Body of pancreas (tissue), 4 donors: ENCODE measurements at regions not wholly inside any gene's neighbourhood (a gene's known extent, or its start where the extent isn't known, plus 50 kb on each side); places are given as distances from the start of the nearest gene placed in this dataset.

Source experiments
- ATAC-seq: fragments of 150-250 bp; one replicate; pipeline ENCODE4 v1.9.1; 2016
- DNase-seq, 4 donors: peaks; one replicate each; pipeline ENCODE4 v3.0.0-alpha.2; 2019
- H3K27ac ChIP-seq, 4 donors: fragments of 200-600 bp; sonication (generic); 1 replicate in 3 of 4; 2 replicates in 1 of 4; pipeline versions ENCODE4 v1.5.1 to v1.6.1; 2016 to 2019; ENCODE audit warnings: mild to moderate bottlenecking in 1 of 4, mixed read lengths in 1 of 4, moderate library complexity in 1 of 4
- H3K27me3 ChIP-seq, 2 donors: fragments of 200-600 bp; sonication (generic); one replicate each; pipeline ENCODE4 v1.6.0; 2016; ENCODE audit warnings: mild to moderate bottlenecking in 1 of 2
- H3K36me3 ChIP-seq, 2 donors: fragments of 200-600 bp; sonication (generic); replicated peaks in 1 of 2; 2 replicates each; pipeline ENCODE4 v1.5.1; 2016; ENCODE audit warnings: low read depth in 2 of 2; ENCODE audit not compliant: insufficient read depth in 1 of 2
- H3K4me1 ChIP-seq: fragments of 200-600 bp; sonication (generic); one replicate; pipeline ENCODE4 v1.6.0; 2016
- H3K4me3 ChIP-seq, 2 donors: fragments of 200-600 bp; sonication (generic); 1 replicate in 1 of 2; 2 replicates in 1 of 2; pipeline ENCODE4 v1.5.1; 2016 to 2019
- H3K9me3 ChIP-seq, 3 donors: fragments of 200-600 bp; sonication (generic); 1 replicate in 2 of 3; 2 replicates in 1 of 3; pipeline ENCODE4 v1.5.1; 2016
- CTCF ChIP-seq, 7 experiments: fragments of 450-650 bp in 4 of 7; fragments of 200-600 bp in 3 of 7; sonication (generic) in 3 of 7; IDR thresholded peaks; one replicate each; pipeline ENCODE4 v1.5.1; 2016 to 2019; ENCODE audit warnings: antibody characterized with exemption in 7 of 7
- POLR2A ChIP-seq, 3 donors: fragments of 450-650 bp; IDR thresholded peaks; one replicate each; pipeline ENCODE4 v1.6.1; 2016; ENCODE audit warnings: antibody characterized with exemption in 3 of 3, mild to moderate bottlenecking in 2 of 3
- WGBS, 2 donors: methylation state at CpG; one replicate each; pipeline ENCODE4 v1.1.5; 2017; 5-methylcytosine and 5-hydroxymethylcytosine counted together
- intact Hi-C: fragments of 100-400 bp; cut with DNase I; formaldehyde crosslinking; loops from one replicate; pipeline ENCODE4 v1.15.1; 2023

- no peak overlapping the region for H3K27ac ChIP-seq
- no peaks in the 10 kb centered on the region for H3K4me1 ChIP-seq
- ATAC-seq (no peak), DNase-seq (no peak)
- no peaks in the 10 kb centered on the region for H3K9me3 ChIP-seq
- intact Hi-C loops = no loop called here
- no peak for TF ChIP-seq CTCF (IDR thresholded peaks at IDR 0.05)
- no peak for TF ChIP-seq POLR2A (IDR thresholded peaks at IDR 0.05)
- H3K27me3 ChIP-seq = no peaks in the 10 kb centered on the region
- H3K4me3 ChIP-seq = no peak overlapping the region
- H3K36me3 ChIP-seq = no peaks in the 10 kb centered on the region
- 62 to 70% methylated on average over 3 of the region's 3 CpGs for WGBS, 2 donors
Measured at GRCh38 chr12:102540815-102541385, 60.5 kb upstream of the IGF1 start.

- intact Hi-C loops = no loop called here
- no peak overlapping the region for H3K27ac ChIP-seq
- DNase-seq = no peak
- H3K36me3 ChIP-seq = no peaks in the 10 kb centered on the region
- H3K4me3 ChIP-seq = no peak overlapping the region
- WGBS, 2 donors = 28 to 34% methylated on average over 10 of the region's 10 CpGs
- ATAC-seq = no peak
- H3K4me1 ChIP-seq = no peaks in the 10 kb centered on the region
- no peaks in the 10 kb centered on the region for H3K9me3 ChIP-seq
- TF ChIP-seq POLR2A (IDR thresholded peaks at IDR 0.05) (no peak), CTCF (IDR thresholded peaks at IDR 0.05) (no peak)
- H3K27me3 ChIP-seq = no peaks in the 10 kb centered on the region
Measured at GRCh38 chr12:102539651-102540553, 59.5 kb upstream of the IGF1 start.

- H3K4me3 ChIP-seq = no peak overlapping the region
- no peaks in the 10 kb centered on the region for H3K27me3 ChIP-seq
- H3K9me3 ChIP-seq = no peaks in the 10 kb centered on the region
- H3K36me3 ChIP-seq = no peaks in the 10 kb centered on the region
- H3K27ac ChIP-seq = no peak overlapping the region
- DNase-seq = no peak
- no peaks in the 10 kb centered on the region for H3K4me1 ChIP-seq
- intact Hi-C loops = no loop called here
- 70 to 95% methylated on average over 4 to 8 of the region's 8 CpGs for WGBS, 2 donors
- TF ChIP-seq CTCF (IDR thresholded peaks at IDR 0.05) (no peak), POLR2A (IDR thresholded peaks at IDR 0.05) (no peak)
- ATAC-seq = no peak
Measured at GRCh38 chr12:102535306-102535705, 54.9 kb upstream of the IGF1 start.

GRCh38 chr12:102534899-102535298 lies 54.5 kb upstream of the IGF1 start:
- H3K27ac ChIP-seq = no peak overlapping the region
- WGBS, 2 donors = 61 to 76% methylated on average over 10 to 13 of the region's 13 CpGs
- TF ChIP-seq CTCF (IDR thresholded peaks at IDR 0.05) = no peak
- no peak for TF ChIP-seq POLR2A (IDR thresholded peaks at IDR 0.05)
- intact Hi-C loops = no loop called here
- H3K36me3 ChIP-seq = no peaks in the 10 kb centered on the region
- ATAC-seq (no peak), DNase-seq (no peak)
- no peaks in the 10 kb centered on the region for H3K27me3 ChIP-seq
- no peaks in the 10 kb centered on the region for H3K9me3 ChIP-seq
- H3K4me1 ChIP-seq = no peaks in the 10 kb centered on the region
- H3K4me3 ChIP-seq = no peak overlapping the region
